ENCODE measurements at regions not wholly inside any gene's neighbourhood (a gene's known extent, or its start where the extent isn't known, plus 50 kb on each side); places are given as distances from the start of the nearest gene placed in this dataset.
"Not testable (repeated sequence)": the region's sequence is repeated elsewhere in the genome, so short reads cannot be mapped to it uniquely, and the experiment has no call there.

DNA sequence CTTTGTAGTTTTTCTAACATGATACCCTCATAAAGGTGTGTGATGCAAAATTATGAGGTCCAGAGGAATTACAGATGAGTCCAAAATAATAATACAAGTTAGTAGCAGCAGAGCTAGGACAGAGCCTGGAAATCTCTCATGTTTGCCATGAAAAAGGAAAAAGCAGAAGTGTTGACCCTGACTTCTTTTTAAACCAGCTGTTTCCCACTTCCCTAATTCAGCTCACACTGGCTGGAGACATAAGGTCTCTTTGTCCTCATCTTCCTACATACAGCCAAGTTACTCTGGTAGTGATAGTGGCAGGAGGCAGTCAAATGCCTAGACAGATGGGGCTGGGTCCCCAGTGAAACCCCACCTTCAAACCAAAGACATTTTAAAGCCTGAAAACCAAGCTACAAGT lies 269.2 kb downstream of the C7orf25 start:
- intact Hi-C loops (cut with micrococcal nuclease), result no loop called here
- no peaks in the 10 kb centered on the region for H3K79me2 ChIP-seq (ENCODE audit: control insufficient read depth, insufficient read depth, low read length)
- no peak overlapping the region for H3K9ac ChIP-seq (ENCODE audit: insufficient read depth in 1 of 2, low read depth in 2 of 2, low read length in 2 of 2)
- H3K9me1 ChIP-seq (ENCODE audit: control insufficient read depth, insufficient read depth, low read length), result no peaks in the 10 kb centered on the region
- POLR2A ChIA-PET, result interaction anchor here (0.5 to 0.6 kb wide), 2 partner anchors 54 to 156 kb away, joined by 3 read pairs; no protein-coding TSS in a partner anchor
- H3K4me3 ChIP-seq, result no peak overlapping the region
- FAIRE-seq, result no peak
- CTCF ChIA-PET (ENCODE audit: low intra/inter-chr PET ratio), result no interaction called here
- no TSS peak for BruUV-seq (replicated peaks)
- in situ Hi-C loops (cut with MboI), result no loop called here
- H4K20me1 ChIP-seq (replicated peaks; ENCODE audit: control insufficient read depth, insufficient read depth, low read length), result no peaks in the 10 kb centered on the region
- H2AFZ ChIP-seq (ENCODE audit: low read depth, low read length), result no peak overlapping the region
- H3K4me2 ChIP-seq (ENCODE audit: insufficient read depth, low read length), result no peak overlapping the region
- H3K36me3 ChIP-seq (ENCODE audit: control insufficient read depth, insufficient read depth, low read length), result no peaks in the 10 kb centered on the region
- H3K4me1 ChIP-seq (replicated peaks in 1 of 2; ENCODE audit: control insufficient read depth in 2 of 2, insufficient read depth in 2 of 2, low read length in 2 of 2), result no peaks in the 10 kb centered on the region
- no peaks in the 10 kb centered on the region for H3K9me3 ChIP-seq (replicated peaks; ENCODE audit: control insufficient read depth, insufficient read depth, low read depth, low read length)
- no peaks in the 10 kb centered on the region for H3K27me3 ChIP-seq (ENCODE audit: control insufficient read depth in 2 of 2, insufficient read depth in 2 of 2, low read length in 2 of 2)
- ATAC-seq, result no peak
- no peak for DNase-seq (ENCODE audit: extremely low read depth in 1 of 4, low spot score in 3 of 4)
- no peak overlapping the region for H3K27ac ChIP-seq (ENCODE audit: extremely low read depth, low read depth, low read length)
- no peak for TF ChIP-seq ZSCAN29 (IDR thresholded peaks at IDR 0.05)
- TF ChIP-seq SPI1 (IDR thresholded peaks at IDR 0.05; ENCODE audit: borderline replicate concordance, low read depth, low read length), result peak; percentile 74; the same call in 1 of the 2 replicates

GRCh38 chr7:42639930-42640329 lies 271.9 kb downstream of the C7orf25 start:
- Histone ChIP-seq H3K27me3 (ENCODE audit: control insufficient read depth in 2 of 2, insufficient read depth in 2 of 2, low read length in 2 of 2) (no peaks in the 10 kb centered on the region), H4K20me1 (replicated peaks; ENCODE audit: control insufficient read depth, insufficient read depth, low read length) (no peaks in the 10 kb centered on the region), H3K4me1 (replicated peaks in 1 of 2; ENCODE audit: control insufficient read depth in 2 of 2, insufficient read depth in 2 of 2, low read length in 2 of 2) (no peaks in the 10 kb centered on the region), H3K9me1 (ENCODE audit: control insufficient read depth, insufficient read depth, low read length) (no peaks in the 10 kb centered on the region), H3K4me2 (ENCODE audit: insufficient read depth, low read length) (no peak overlapping the region), H3K27ac (ENCODE audit: extremely low read depth, low read depth, low read length) (no peak overlapping the region), H3K36me3 (ENCODE audit: control insufficient read depth, insufficient read depth, low read length) (no peaks in the 10 kb centered on the region), H3K9me3 (replicated peaks; ENCODE audit: control insufficient read depth, insufficient read depth, low read depth, low read length) (no peaks in the 10 kb centered on the region), H2AFZ (ENCODE audit: low read depth, low read length) (no peak overlapping the region), H3K9ac (ENCODE audit: insufficient read depth in 1 of 2, low read depth in 2 of 2, low read length in 2 of 2) (no peak overlapping the region), H3K4me3 (no peak overlapping the region), H3K79me2 (ENCODE audit: control insufficient read depth, insufficient read depth, low read length) (no peaks in the 10 kb centered on the region)
- BruUV-seq (replicated peaks), result no TSS peak
- no peak for DNase-seq (ENCODE audit: extremely low read depth in 1 of 4, low spot score in 3 of 4)
- POLR2A ChIA-PET, result interaction anchor here (0.7 kb wide), 1 partner anchor 16 kb away, joined by 3 read pairs; no protein-coding TSS in a partner anchor
- CTCF ChIA-PET (ENCODE audit: low intra/inter-chr PET ratio), result no interaction called here
- intact Hi-C loops (cut with micrococcal nuclease), result no loop called here
- in situ Hi-C loops (cut with MboI), result no loop called here
- no peak for ATAC-seq
- no peak for FAIRE-seq
- 0% methylated on average over 5 of the region's 5 CpGs for WGBS (ENCODE audit: insufficient coverage, low coverage, missing lambda C conversion rate)
- TF ChIP-seq, protein P1, sequence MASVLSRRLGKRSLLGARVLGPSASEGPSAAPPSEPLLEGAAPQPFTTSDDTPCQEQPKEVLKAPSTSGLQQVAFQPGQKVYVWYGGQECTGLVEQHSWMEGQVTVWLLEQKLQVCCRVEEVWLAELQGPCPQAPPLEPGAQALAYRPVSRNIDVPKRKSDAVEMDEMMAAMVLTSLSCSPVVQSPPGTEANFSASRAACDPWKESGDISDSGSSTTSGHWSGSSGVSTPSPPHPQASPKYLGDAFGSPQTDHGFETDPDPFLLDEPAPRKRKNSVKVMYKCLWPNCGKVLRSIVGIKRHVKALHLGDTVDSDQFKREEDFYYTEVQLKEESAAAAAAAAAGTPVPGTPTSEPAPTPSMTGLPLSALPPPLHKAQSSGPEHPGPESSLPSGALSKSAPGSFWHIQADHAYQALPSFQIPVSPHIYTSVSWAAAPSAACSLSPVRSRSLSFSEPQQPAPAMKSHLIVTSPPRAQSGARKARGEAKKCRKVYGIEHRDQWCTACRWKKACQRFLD (CRISPR knock-in tag; IDR thresholded peaks at IDR 0.05), result no peak
- TF ChIP-seq, protein P2, sequence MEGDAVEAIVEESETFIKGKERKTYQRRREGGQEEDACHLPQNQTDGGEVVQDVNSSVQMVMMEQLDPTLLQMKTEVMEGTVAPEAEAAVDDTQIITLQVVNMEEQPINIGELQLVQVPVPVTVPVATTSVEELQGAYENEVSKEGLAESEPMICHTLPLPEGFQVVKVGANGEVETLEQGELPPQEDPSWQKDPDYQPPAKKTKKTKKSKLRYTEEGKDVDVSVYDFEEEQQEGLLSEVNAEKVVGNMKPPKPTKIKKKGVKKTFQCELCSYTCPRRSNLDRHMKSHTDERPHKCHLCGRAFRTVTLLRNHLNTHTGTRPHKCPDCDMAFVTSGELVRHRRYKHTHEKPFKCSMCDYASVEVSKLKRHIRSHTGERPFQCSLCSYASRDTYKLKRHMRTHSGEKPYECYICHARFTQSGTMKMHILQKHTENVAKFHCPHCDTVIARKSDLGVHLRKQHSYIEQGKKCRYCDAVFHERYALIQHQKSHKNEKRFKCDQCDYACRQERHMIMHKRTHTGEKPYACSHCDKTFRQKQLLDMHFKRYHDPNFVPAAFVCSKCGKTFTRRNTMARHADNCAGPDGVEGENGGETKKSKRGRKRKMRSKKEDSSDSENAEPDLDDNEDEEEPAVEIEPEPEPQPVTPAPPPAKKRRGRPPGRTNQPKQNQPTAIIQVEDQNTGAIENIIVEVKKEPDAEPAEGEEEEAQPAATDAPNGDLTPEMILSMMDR (IDR thresholded peaks at IDR 0.05 in 2 of 3, conservative IDR thresholded peaks at IDR 0.05 in 1 of 3; ENCODE audit: insufficient read depth in 2 of 3, low read depth in 1 of 3, low read length in 3 of 3), result 0 out of 6 replicates have a peak, but pooled peaks of 1 of the 3 experiments have one; percentile 11

GRCh38 chr7:42636380-42636779 lies 275.5 kb downstream of the C7orf25 start:
- ATAC-seq; POLR2A ChIA-PET; intact Hi-C loops (cut with micrococcal nuclease); H3K9me3 ChIP-seq (replicated peaks; ENCODE audit: control insufficient read depth, insufficient read depth, low read depth, low read length); H3K9ac ChIP-seq (ENCODE audit: insufficient read depth in 1 of 2, low read depth in 2 of 2, low read length in 2 of 2); BruUV-seq (replicated peaks); FAIRE-seq; H3K36me3 ChIP-seq (ENCODE audit: control insufficient read depth, insufficient read depth, low read length); H2AFZ ChIP-seq (ENCODE audit: low read depth, low read length); H3K4me1 ChIP-seq (replicated peaks in 1 of 2; ENCODE audit: control insufficient read depth in 2 of 2, insufficient read depth in 2 of 2, low read length in 2 of 2); H3K4me3 ChIP-seq; H3K4me2 ChIP-seq (ENCODE audit: insufficient read depth, low read length); in situ Hi-C loops (cut with MboI); H3K27me3 ChIP-seq (ENCODE audit: control insufficient read depth in 2 of 2, insufficient read depth in 2 of 2, low read length in 2 of 2); H3K9me1 ChIP-seq (ENCODE audit: control insufficient read depth, insufficient read depth, low read length); H3K79me2 ChIP-seq (ENCODE audit: control insufficient read depth, insufficient read depth, low read length); DNase-seq (ENCODE audit: extremely low read depth in 1 of 4, low spot score in 3 of 4); CTCF ChIA-PET (ENCODE audit: low intra/inter-chr PET ratio); H3K27ac ChIP-seq (ENCODE audit: extremely low read depth, low read depth, low read length); H4K20me1 ChIP-seq (replicated peaks; ENCODE audit: control insufficient read depth, insufficient read depth, low read length): not testable (repeated sequence)
- WGBS (ENCODE audit: insufficient coverage, low coverage, missing lambda C conversion rate), result 1% methylated on average over 11 of the region's 11 CpGs

Measured in K562 (cell line).